ENCODE measurements at regions not wholly inside any gene's neighbourhood (a gene's known extent, or its start where the extent isn't known, plus 50 kb on each side); places are given as distances from the start of the nearest gene placed in this dataset.

GRCh38 chr5:142432369-142432863 is 107.6 kb upstream of the SPRY4 start:
- DNase-seq: peak; percentile 24 to 34

- no peak for DNase-seq
These were observed 104.1 kb upstream of the SPRY4 start for GRCh38 chr5:142428773-142429473.

GRCh38 chr5:142428036-142428772 is 103.4 kb upstream of the SPRY4 start:
- DNase-seq: no peak

- no peak for DNase-seq
These were observed 102.7 kb upstream of the SPRY4 start for GRCh38 chr5:142427529-142427928.

- DNase-seq: no peak
These were observed 102.2 kb upstream of the SPRY4 start for GRCh38 chr5:142427015-142427364.

GRCh38 chr5:142426129-142427014 is 101.6 kb upstream of the SPRY4 start:
- peak; percentile 28 to 34 for DNase-seq

- no peak for DNase-seq
These were observed 100.7 kb upstream of the SPRY4 start for GRCh38 chr5:142425286-142426065.

GRCh38 chr5:142422429-142422828 is 97.6 kb upstream of the SPRY4 start:
- DNase-seq: no peak

GRCh38 chr5:142421621-142422397 is 97.0 kb upstream of the SPRY4 start:
- DNase-seq: no peak

GRCh38 chr5:142421228-142421617 is 96.4 kb upstream of the SPRY4 start:
- DNase-seq: no peak

- DNase-seq: no peak
These were observed 95.9 kb upstream of the SPRY4 start for GRCh38 chr5:142420561-142421227.

- DNase-seq: no peak
These were observed 87.8 kb upstream of the SPRY4 start for GRCh38 chr5:142412581-142412980.

GRCh38 chr5:142411656-142412425 is 87.0 kb upstream of the SPRY4 start:
- DNase-seq: no peak

GRCh38 chr5:142411103-142411502 is 86.3 kb upstream of the SPRY4 start:
- DNase-seq: no peak

GRCh38 chr5:142408981-142409481 is 84.2 kb upstream of the SPRY4 start:
- no peak for DNase-seq

GRCh38 chr5:142408536-142408935 is 83.7 kb upstream of the SPRY4 start:
- DNase-seq: no peak

- DNase-seq: no peak
These were observed 81.1 kb upstream of the SPRY4 start for GRCh38 chr5:142405814-142406395.

- DNase-seq: no peak
These were observed 80.2 kb upstream of the SPRY4 start for GRCh38 chr5:142405023-142405422.

GRCh38 chr5:142404046-142404477 is 79.2 kb upstream of the SPRY4 start:
- no peak for DNase-seq

- DNase-seq: no peak
These were observed 78.8 kb upstream of the SPRY4 start for GRCh38 chr5:142403583-142403982.

Data from activated CD4-positive, alpha-beta T cell treated with anti-CD3 and anti-CD28 coated beads for 4 hours (primary cell).